ENCODE measurements at regions not wholly inside any gene's neighbourhood (a gene's known extent, or its start where the extent isn't known, plus 50 kb on each side); places are given as distances from the start of the nearest gene placed in this dataset.

- DNase-seq (no peak), ATAC-seq (ENCODE audit: low read depth) (no peak)
- no peak overlapping the region for H4K5ac ChIP-seq (ENCODE audit: low read depth, low read length)
- H3K9ac ChIP-seq (ENCODE audit: low read depth, low read length): no peak overlapping the region
- 45% methylated on average over 2 of the region's 3 CpGs; no CpG with 5 or more reads in 1 of the 2 experiments for WGBS, 2 experiments (ENCODE audit: extremely low coverage in 2 of 2, insufficient read length in 1 of 2)
- intact Hi-C loops (cut with micrococcal nuclease): loop anchor here (5.0 kb wide), 1 partner anchor 1501 kb away; no protein-coding TSS in a partner anchor
- H3K56ac ChIP-seq (ENCODE audit: extremely low read depth, insufficient read depth, low read length): no peak overlapping the region
- H2BK15ac ChIP-seq (ENCODE audit: low read depth, low read length): no peak overlapping the region
- in situ Hi-C loops (cut with MboI; ENCODE audit: low sequenced_read_pairs): no loop called here
- no peaks in the 10 kb centered on the region for H4K20me1 ChIP-seq (ENCODE audit: insufficient read depth, low read length)
- no peak overlapping the region for H3K18ac ChIP-seq (ENCODE audit: low read depth, low read length)
- no peak overlapping the region for H3K4me2 ChIP-seq (ENCODE audit: low read depth, low read length)
- no peak overlapping the region for H3K4ac ChIP-seq (ENCODE audit: low read depth, low read length)
- no peak overlapping the region for H2AFZ ChIP-seq (replicated peaks; ENCODE audit: low read length, poor library complexity)
- ChIA-PET CTCF (no interaction called here), POLR2A (ENCODE audit: unreplicated experiment) (no interaction called here)
- no peaks in the 10 kb centered on the region for H3K79me1 ChIP-seq (ENCODE audit: low read depth in 1 of 2, low read length in 2 of 2)
- H3K4me1 ChIP-seq (ENCODE audit: control insufficient read depth, insufficient read depth, low read length): no peaks in the 10 kb centered on the region
- H2AK9ac ChIP-seq (replicated peaks; ENCODE audit: low read depth, low read length, poor library complexity): no peak overlapping the region
- TF ChIP-seq FOS (IDR thresholded peaks at IDR 0.05; ENCODE audit: low read depth, low read length) (no peak), RAD21 (IDR thresholded peaks at IDR 0.05; ENCODE audit: low read length) (no peak), SMC3 (IDR thresholded peaks at IDR 0.05; ENCODE audit: low read depth, low read length) (no peak), CEBPB (IDR thresholded peaks at IDR 0.05; ENCODE audit: low read depth, low read length) (no peak), NFE2L2 (IDR thresholded peaks at IDR 0.05; ENCODE audit: low read depth, low read length) (no peak), BHLHE40 (IDR thresholded peaks at IDR 0.05; ENCODE audit: low read depth, low read length) (no peak), RFX5 (IDR thresholded peaks at IDR 0.05; ENCODE audit: low read depth, low read length) (no peak), POLR2A (IDR thresholded peaks at IDR 0.05; ENCODE audit: low read depth, low read length) (no peak), MXI1 (IDR thresholded peaks at IDR 0.05; ENCODE audit: borderline replicate concordance, low read depth, low read length) (no peak), RCOR1 (IDR thresholded peaks at IDR 0.05; ENCODE audit: insufficient replicate concordance, low read length) (no peak), MAFK (IDR thresholded peaks at IDR 0.05; ENCODE audit: low read depth, low read length) (no peak), CHD1 (IDR thresholded peaks at IDR 0.05; ENCODE audit: low read depth, low read length) (no peak), MAZ (IDR thresholded peaks at IDR 0.05; ENCODE audit: borderline replicate concordance, low read depth, low read length) (no peak)
- TF ChIP-seq, protein P1, sequence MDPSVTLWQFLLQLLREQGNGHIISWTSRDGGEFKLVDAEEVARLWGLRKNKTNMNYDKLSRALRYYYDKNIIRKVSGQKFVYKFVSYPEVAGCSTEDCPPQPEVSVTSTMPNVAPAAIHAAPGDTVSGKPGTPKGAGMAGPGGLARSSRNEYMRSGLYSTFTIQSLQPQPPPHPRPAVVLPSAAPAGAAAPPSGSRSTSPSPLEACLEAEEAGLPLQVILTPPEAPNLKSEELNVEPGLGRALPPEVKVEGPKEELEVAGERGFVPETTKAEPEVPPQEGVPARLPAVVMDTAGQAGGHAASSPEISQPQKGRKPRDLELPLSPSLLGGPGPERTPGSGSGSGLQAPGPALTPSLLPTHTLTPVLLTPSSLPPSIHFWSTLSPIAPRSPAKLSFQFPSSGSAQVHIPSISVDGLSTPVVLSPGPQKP (IDR thresholded peaks at IDR 0.05; ENCODE audit: borderline replicate concordance, low read depth, low read length): no peak
- TF ChIP-seq, protein P2, sequence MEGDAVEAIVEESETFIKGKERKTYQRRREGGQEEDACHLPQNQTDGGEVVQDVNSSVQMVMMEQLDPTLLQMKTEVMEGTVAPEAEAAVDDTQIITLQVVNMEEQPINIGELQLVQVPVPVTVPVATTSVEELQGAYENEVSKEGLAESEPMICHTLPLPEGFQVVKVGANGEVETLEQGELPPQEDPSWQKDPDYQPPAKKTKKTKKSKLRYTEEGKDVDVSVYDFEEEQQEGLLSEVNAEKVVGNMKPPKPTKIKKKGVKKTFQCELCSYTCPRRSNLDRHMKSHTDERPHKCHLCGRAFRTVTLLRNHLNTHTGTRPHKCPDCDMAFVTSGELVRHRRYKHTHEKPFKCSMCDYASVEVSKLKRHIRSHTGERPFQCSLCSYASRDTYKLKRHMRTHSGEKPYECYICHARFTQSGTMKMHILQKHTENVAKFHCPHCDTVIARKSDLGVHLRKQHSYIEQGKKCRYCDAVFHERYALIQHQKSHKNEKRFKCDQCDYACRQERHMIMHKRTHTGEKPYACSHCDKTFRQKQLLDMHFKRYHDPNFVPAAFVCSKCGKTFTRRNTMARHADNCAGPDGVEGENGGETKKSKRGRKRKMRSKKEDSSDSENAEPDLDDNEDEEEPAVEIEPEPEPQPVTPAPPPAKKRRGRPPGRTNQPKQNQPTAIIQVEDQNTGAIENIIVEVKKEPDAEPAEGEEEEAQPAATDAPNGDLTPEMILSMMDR (conservative IDR thresholded peaks at IDR 0.05; ENCODE audit: low read depth, low read length): no peak
- TF ChIP-seq, protein P3, sequence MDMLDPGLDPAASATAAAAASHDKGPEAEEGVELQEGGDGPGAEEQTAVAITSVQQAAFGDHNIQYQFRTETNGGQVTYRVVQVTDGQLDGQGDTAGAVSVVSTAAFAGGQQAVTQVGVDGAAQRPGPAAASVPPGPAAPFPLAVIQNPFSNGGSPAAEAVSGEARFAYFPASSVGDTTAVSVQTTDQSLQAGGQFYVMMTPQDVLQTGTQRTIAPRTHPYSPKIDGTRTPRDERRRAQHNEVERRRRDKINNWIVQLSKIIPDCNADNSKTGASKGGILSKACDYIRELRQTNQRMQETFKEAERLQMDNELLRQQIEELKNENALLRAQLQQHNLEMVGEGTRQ (IDR thresholded peaks at IDR 0.05; ENCODE audit: low read depth, low read length): no peak
- H3K14ac ChIP-seq (replicated peaks; ENCODE audit: low read depth, low read length): no peak overlapping the region
- no peak overlapping the region for H2BK20ac ChIP-seq (ENCODE audit: low read depth, low read length)
- H3K9me1 ChIP-seq (ENCODE audit: insufficient read depth, low read length): no peaks in the 10 kb centered on the region
- no peak overlapping the region for H2AK5ac ChIP-seq (ENCODE audit: low read depth, low read length)
- H3K27me3 ChIP-seq (ENCODE audit: control insufficient read depth, insufficient read depth, low read length): no peaks in the 10 kb centered on the region
- H3K9me3 ChIP-seq (ENCODE audit: control insufficient read depth, insufficient read depth, low read length): no peaks in the 10 kb centered on the region
- no peak overlapping the region for H2BK5ac ChIP-seq (ENCODE audit: low read depth, low read length, poor library complexity, severe bottlenecking)
- no peaks in the 10 kb centered on the region for H3K36me3 ChIP-seq (ENCODE audit: control insufficient read depth, insufficient read depth, low read length)
- BruUV-seq (replicated peaks): no TSS peak
- H4K91ac ChIP-seq (ENCODE audit: insufficient read depth, low read depth, low read length): no peak overlapping the region
- no peak overlapping the region for H2BK120ac ChIP-seq (ENCODE audit: low read depth, low read length)
- H3K4me3 ChIP-seq (ENCODE audit: insufficient read depth, low read depth, low read length): no peak overlapping the region
- H4K8ac ChIP-seq (ENCODE audit: low read depth in 2 of 2, low read length in 2 of 2): no peak overlapping the region
- dilution Hi-C loops (cut with HindIII; ENCODE audit: low sequenced_read_pairs, unreplicated experiment): no loop called here
- H3K23ac ChIP-seq (ENCODE audit: low read depth, low read length): no peak overlapping the region
- no peak overlapping the region for H3K27ac ChIP-seq (ENCODE audit: insufficient read depth, low read length)
These were observed 63.4 kb downstream of the CRPPA start for GRCh38 chr7:16357921-16358320.
